Kidney tubule cell (primary cell): ENCODE measurements at regions not wholly inside any gene's neighbourhood (a gene's known extent, or its start where the extent isn't known, plus 50 kb on each side); places are given as distances from the start of the nearest gene placed in this dataset.
A peak's percentile ranks its signal among the peaks of the same experiment; 100 is the strongest.

Experiments used
- DNase-seq: peaks from one replicate; pipeline ENCODE4 v3.0.0-alpha.2; 2018; ENCODE audit warnings: low spot score

- DNase-seq, result no peak
These were observed 50.5 kb upstream of the HSPA12A start for GRCh38 chr10:116792817-116793216.

GRCh38 chr10:116796469-116796868 is 52.8 kb upstream of the ENO4 start:
- DNase-seq, result no peak

GRCh38 chr10:116796910-116797513 is 52.3 kb upstream of the ENO4 start:
- peak; percentile 76 for DNase-seq

- DNase-seq, result no peak
These were observed 50.4 kb upstream of the ENO4 start for GRCh38 chr10:116798859-116799258.
